Vagina (tissue), 2 donors: ENCODE measurements at regions not wholly inside any gene's neighbourhood (a gene's known extent, or its start where the extent isn't known, plus 50 kb on each side); places are given as distances from the start of the nearest gene placed in this dataset.

Experiments used
- DNase-seq, 2 donors: peaks; one replicate each; pipeline ENCODE4 v3.0.0-alpha.2; 2017; ENCODE audit errors: extremely low spot score in 2 of 2
- H3K27ac ChIP-seq: fragments of 200-600 bp; sonication (generic); one replicate; pipeline ENCODE4 v1.5.1; 2019
- H3K27me3 ChIP-seq: fragments of 200-600 bp; sonication (generic); one replicate; pipeline ENCODE4 v1.5.1; 2019
- H3K36me3 ChIP-seq, 2 donors: fragments of 200-600 bp; sonication (generic); one replicate each; pipeline ENCODE4 v1.5.1; 2017 to 2019
- H3K4me1 ChIP-seq: fragments of 200-600 bp; sonication (generic); one replicate; pipeline ENCODE4 v1.5.1; 2019
- H3K4me3 ChIP-seq, 2 donors: fragments of 200-600 bp; sonication (generic); 1 replicate in 1 of 2; 2 replicates in 1 of 2; pipeline ENCODE4 v1.5.1; 2016 to 2019
- H3K9me3 ChIP-seq: fragments of 200-600 bp; sonication (generic); one replicate; pipeline ENCODE4 v1.5.1; 2019
- POLR2A ChIP-seq, 2 donors: fragments of 450-650 bp; IDR thresholded peaks; one replicate each; pipeline ENCODE4 v1.6.1; 2017; ENCODE audit warnings: antibody characterized with exemption in 2 of 2, mild to moderate bottlenecking in 2 of 2, moderate library complexity in 2 of 2
- POLR2AphosphoS5 ChIP-seq, 2 donors: sonication (generic); formaldehyde crosslinking; IDR thresholded peaks; one replicate each; pipeline ENCODE4 v1.9.0; 2017; ENCODE audit warnings: antibody characterized with exemption in 2 of 2, mild to moderate bottlenecking in 2 of 2, low read depth in 1 of 2; ENCODE audit not compliant: insufficient read depth in 1 of 2
- intact Hi-C: fragments of 100-400 bp; cut with DNase I; formaldehyde crosslinking; loops from one replicate; pipeline ENCODE4 v1.15.1; 2023
- TF ChIP-seq, protein P1 (sequence below), 3 experiments: fragments of 450-650 bp in 2 of 3; fragments of 200-600 bp in 1 of 3; sonication (generic) in 1 of 3; IDR thresholded peaks; one replicate each; pipeline ENCODE4 v1.5.1; 2017 to 2019; ENCODE audit warnings: antibody characterized with exemption in 3 of 3, mild to moderate bottlenecking in 2 of 3, moderate library complexity in 2 of 3

DNA sequence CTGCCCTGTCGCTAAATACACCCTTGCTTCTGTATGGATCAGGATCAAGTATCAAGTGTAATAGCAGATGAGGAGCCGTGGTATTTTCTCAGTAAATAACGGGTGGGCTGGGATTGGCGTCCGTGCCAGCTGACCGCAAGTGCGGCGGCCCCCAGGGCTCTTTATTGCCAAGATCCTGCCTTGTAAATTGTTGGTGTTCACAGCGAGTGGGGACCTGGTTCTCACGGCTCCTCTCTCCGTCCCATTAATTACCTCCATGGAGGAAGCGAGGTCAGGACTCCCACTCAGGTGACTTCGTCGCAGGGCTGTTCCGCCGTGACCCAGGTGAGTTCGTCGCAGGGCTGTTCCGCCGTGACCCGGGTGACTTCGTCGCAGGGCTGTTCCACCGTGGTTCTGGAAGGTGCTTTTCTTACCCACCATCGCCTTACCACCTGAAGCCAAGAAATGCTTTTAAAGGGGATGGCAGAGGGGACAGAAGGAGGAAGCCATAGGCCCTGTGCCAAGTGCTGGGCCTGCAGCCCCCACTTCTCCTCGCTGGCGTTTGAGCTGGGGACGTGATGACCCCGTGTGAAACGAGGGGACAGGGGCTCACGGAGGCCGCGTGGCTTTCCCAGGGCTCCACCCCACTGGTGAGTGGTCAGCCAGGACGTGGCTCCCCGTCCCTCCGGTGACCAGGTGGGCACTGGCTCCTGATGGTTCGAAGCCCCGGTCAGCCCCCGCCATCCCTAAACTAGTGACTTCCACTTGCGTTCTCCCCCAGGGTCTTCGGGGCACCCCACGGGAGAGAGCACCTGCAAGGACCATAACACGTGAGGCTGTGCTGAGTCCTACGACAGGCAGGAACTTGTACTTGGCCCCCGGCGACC lies 118.4 kb downstream of the TWIST2 start:
- DNase-seq: peak; percentile 56 to 90
- TF ChIP-seq POLR2A (IDR thresholded peaks at IDR 0.05) (no peak), POLR2AphosphoS5 (IDR thresholded peaks at IDR 0.05; ENCODE audit: insufficient read depth in 1 of 2, low read depth in 1 of 2) (no peak)
- TF ChIP-seq, protein P1, sequence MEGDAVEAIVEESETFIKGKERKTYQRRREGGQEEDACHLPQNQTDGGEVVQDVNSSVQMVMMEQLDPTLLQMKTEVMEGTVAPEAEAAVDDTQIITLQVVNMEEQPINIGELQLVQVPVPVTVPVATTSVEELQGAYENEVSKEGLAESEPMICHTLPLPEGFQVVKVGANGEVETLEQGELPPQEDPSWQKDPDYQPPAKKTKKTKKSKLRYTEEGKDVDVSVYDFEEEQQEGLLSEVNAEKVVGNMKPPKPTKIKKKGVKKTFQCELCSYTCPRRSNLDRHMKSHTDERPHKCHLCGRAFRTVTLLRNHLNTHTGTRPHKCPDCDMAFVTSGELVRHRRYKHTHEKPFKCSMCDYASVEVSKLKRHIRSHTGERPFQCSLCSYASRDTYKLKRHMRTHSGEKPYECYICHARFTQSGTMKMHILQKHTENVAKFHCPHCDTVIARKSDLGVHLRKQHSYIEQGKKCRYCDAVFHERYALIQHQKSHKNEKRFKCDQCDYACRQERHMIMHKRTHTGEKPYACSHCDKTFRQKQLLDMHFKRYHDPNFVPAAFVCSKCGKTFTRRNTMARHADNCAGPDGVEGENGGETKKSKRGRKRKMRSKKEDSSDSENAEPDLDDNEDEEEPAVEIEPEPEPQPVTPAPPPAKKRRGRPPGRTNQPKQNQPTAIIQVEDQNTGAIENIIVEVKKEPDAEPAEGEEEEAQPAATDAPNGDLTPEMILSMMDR (IDR thresholded peaks at IDR 0.05): no peak
- H3K36me3 ChIP-seq: no peaks in the 10 kb centered on the region
- intact Hi-C loops: no loop called here
- H3K27me3 ChIP-seq: no peaks in the 10 kb centered on the region
- H3K9me3 ChIP-seq: no peaks in the 10 kb centered on the region
- H3K4me3 ChIP-seq: no peak overlapping the region
- H3K4me1 ChIP-seq: no peaks in the 10 kb centered on the region
- no peak overlapping the region for H3K27ac ChIP-seq

DNA sequence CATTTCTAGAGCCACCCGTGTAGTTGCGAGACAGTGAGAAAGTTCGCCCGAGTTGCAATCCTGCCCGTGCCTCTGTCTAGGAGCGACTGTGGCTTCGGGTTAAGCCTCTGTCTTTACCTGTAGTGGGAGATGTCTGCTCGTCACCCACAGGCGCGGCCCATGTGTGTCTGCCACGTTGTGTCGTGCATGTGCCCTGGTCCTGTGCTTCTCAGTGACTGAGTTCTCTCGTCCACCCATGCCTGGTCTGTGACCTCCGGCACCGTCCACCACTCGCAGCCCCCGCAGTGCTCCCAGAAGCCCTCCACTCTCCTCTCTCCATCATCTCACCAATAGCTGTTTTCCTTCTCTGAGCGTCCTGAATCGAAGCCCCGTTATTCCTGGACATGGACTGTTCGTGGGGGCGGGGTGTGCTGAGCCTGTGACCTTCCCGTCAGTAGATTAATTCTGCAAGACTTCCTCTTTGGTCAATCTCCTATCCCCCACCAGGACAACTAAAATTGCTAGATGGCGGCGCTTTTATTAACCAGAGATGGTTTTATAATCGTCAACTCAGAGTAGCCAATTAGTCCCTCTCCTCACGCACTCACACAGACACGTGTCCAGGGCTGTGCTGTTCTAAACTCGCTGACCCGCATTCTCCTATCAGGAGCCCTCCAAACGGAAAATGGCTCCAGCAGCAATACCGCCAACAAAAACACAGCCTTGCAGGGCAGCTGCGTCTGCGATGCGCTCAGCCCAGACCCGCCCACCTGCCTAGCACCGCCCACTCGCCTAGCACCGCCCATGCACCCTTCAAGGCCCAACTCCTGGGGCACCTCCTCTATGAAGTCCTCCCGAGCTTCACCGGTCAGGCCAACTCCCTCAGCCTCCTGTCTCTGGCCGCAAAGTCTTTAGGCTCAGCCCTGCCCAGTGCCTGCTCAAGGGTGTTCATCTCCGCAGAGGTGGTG lies 119.4 kb downstream of the TWIST2 start:
- intact Hi-C loops: no loop called here
- TF ChIP-seq POLR2A (IDR thresholded peaks at IDR 0.05): no peak
- DNase-seq: peak in 1 of 2 donors; percentile 84

DNA sequence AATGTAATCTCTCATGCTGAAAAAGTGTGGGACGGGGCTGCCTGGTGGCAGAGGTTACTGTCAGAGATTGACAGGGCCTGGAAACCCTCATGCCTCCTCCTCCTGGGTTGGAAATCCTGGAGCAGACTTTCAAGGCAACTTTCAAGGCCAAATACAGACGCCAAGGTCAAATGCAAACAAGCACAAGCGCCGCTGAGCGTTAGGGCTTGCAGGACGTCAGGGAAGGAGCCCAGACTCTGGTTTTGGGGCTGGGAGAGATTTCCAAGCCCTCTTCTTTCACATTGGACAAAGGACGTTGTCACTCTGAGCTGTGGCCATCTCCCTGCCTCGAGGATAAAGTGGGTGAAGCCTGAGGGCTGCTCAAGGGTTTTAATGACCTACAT lies 120.1 kb downstream of the TWIST2 start:
- intact Hi-C loops: no loop called here
- DNase-seq: peak in 1 of 2 donors; percentile 64
- Histone ChIP-seq H3K4me3 (no peak overlapping the region), H3K9me3 (no peaks in the 10 kb centered on the region), H3K27ac (no peak overlapping the region), H3K4me1 (no peaks in the 10 kb centered on the region), H3K27me3 (no peaks in the 10 kb centered on the region), H3K36me3 (no peaks in the 10 kb centered on the region)
- TF ChIP-seq, protein P1 (IDR thresholded peaks at IDR 0.05): no peak
- no peak for TF ChIP-seq POLR2A (IDR thresholded peaks at IDR 0.05)
- no peak for TF ChIP-seq POLR2AphosphoS5 (IDR thresholded peaks at IDR 0.05; ENCODE audit: insufficient read depth in 1 of 2, low read depth in 1 of 2)

More for the DNA sequence above, 119.4 kb downstream of the TWIST2 start:
- Histone ChIP-seq H3K36me3 (no peaks in the 10 kb centered on the region), H3K4me1 (no peaks in the 10 kb centered on the region), H3K9me3 (no peaks in the 10 kb centered on the region), H3K27ac (no peak overlapping the region), H3K27me3 (no peaks in the 10 kb centered on the region), H3K4me3 (no peak overlapping the region)

DNA sequence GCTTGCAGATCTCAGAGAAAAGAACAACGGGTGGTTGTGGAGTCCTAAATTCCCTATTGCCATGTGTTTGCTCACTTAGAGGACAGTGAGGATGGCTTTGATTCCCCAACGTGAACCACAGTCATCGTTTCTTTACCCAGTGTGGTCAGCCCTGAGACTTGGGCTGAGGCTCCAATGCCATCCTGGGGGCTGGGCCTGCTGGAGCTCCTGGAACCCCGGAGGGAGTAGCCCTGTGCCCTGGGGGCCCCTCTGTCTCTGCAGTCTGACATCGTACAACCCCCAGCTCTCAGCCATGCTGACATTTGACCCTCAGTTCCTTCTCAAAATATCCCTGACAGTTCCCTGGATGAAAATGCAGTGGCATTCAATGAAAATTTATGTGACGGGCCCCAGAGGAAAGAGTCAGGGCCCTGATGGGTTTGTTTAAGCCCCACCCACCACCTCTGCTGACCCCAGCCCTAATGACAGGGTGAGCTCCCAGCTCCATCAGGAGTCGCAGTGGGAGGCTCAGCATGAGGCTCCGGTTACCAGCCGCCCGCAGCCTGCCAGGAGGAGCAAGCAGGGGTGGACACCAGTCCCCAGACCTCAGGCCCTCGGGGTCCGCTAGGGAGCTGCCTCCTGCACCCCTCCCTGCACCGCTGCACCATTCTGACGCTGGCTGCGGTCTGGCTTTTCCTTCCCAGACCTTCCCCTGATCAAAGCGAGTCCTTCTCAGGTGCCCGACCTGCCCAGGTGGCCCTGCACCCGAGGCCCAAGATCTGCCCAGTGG lies 120.9 kb downstream of the TWIST2 start:
- Histone ChIP-seq H3K27me3 (no peaks in the 10 kb centered on the region), H3K27ac (no peak overlapping the region), H3K4me3 (no peak overlapping the region), H3K4me1 (peaks cover 3% of the 10 kb centered on the region), H3K36me3 (no peaks in the 10 kb centered on the region), H3K9me3 (no peaks in the 10 kb centered on the region)
- TF ChIP-seq POLR2A (IDR thresholded peaks at IDR 0.05): no peak
- TF ChIP-seq POLR2AphosphoS5 (IDR thresholded peaks at IDR 0.05; ENCODE audit: insufficient read depth in 1 of 2, low read depth in 1 of 2): no peak
- TF ChIP-seq, protein P1 (IDR thresholded peaks at IDR 0.05): no peak
- intact Hi-C loops: no loop called here
- DNase-seq: no peak

DNA sequence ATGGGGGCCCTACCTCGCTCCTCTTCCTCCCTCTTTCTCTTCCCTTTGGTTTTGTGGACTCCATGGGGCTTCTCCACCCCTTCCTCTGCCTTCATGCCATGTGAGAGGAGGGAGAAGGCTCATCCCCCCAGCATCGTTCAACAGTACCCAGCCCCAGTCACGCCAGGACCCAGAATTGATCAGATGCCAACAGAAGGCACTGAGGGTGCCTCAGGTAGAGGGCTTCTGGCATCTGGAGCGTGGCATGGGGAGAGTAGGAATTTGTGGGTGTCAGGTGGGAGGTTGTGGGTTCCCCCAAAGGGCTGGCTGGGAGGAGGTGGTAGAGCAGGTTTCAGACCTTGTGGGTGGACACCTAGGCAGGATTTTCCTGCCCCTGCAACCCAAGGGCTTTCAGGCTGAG lies 122.0 kb downstream of the TWIST2 start:
- H3K27me3 ChIP-seq: no peaks in the 10 kb centered on the region
- no peaks in the 10 kb centered on the region for H3K9me3 ChIP-seq
- peaks cover 13% of the 10 kb centered on the region for H3K4me1 ChIP-seq
- DNase-seq: no peak
- intact Hi-C loops: no loop called here
- no peak overlapping the region for H3K27ac ChIP-seq
- H3K36me3 ChIP-seq: no peaks in the 10 kb centered on the region
- H3K4me3 ChIP-seq: no peak overlapping the region
- no peak for TF ChIP-seq POLR2AphosphoS5 (IDR thresholded peaks at IDR 0.05; ENCODE audit: insufficient read depth in 1 of 2, low read depth in 1 of 2)
- TF ChIP-seq, protein P1 (IDR thresholded peaks at IDR 0.05): no peak
- no peak for TF ChIP-seq POLR2A (IDR thresholded peaks at IDR 0.05)
